BLaER1 treated with 17β-estradiol and CSF1 and Interleukin-3, amounts not matched to agents 10 nM and 100 nM (cell line): ENCODE measurements at regions not wholly inside any gene's neighbourhood (a gene's known extent, or its start where the extent isn't known, plus 50 kb on each side); places are given as distances from the start of the nearest gene placed in this dataset.

Source experiments
- H3K27ac ChIP-seq, 11 experiments: shearing (Covaris generic); formaldehyde crosslinking; 2 replicates each; pipeline ENCODE4 v1.8.1; 2022
- H3K27me3 ChIP-seq, 11 experiments: shearing (Covaris generic); formaldehyde crosslinking; 2 replicates each; pipeline ENCODE4 v1.8.1; 2022
- H3K36me3 ChIP-seq, 11 experiments: shearing (Covaris generic); formaldehyde crosslinking; 2 replicates each; pipeline ENCODE4 v1.8.1; 2022
- H3K4me1 ChIP-seq, 10 experiments: shearing (Covaris generic); formaldehyde crosslinking; 2 replicates each; pipeline ENCODE4 v1.8.1; 2022
- H3K4me2 ChIP-seq, 11 experiments: shearing (Covaris generic); formaldehyde crosslinking; 2 replicates each; pipeline ENCODE4 v1.8.1; 2022
- H3K4me3 ChIP-seq, 10 experiments: shearing (Covaris generic); formaldehyde crosslinking; 2 replicates each; pipeline ENCODE4 v1.8.1; 2022
- H3K9ac ChIP-seq, 11 experiments: shearing (Covaris generic); formaldehyde crosslinking; 2 replicates each; pipeline ENCODE4 v1.8.1; 2022
- H3K9me3 ChIP-seq, 11 experiments: shearing (Covaris generic); formaldehyde crosslinking; replicated peaks in 1 of 11; 2 replicates each; pipeline ENCODE4 v1.8.1; 2022
- H4K20me1 ChIP-seq, 11 experiments: shearing (Covaris generic); formaldehyde crosslinking; 2 replicates each; pipeline ENCODE4 v1.8.1; 2022
- Cebpa-rat ChIP-seq, 11 experiments: shearing (Covaris generic); IDR thresholded peaks; 2 replicates each; pipeline ENCODE4 v1.8.1; 2022

GRCh38 chr1:5621692-5622091 is 370.5 kb downstream of the NPHP4 start:
- peaks cover 20 to 69% (median 61%) of the 10 kb centered on the region in 10 experiments for H3K4me1 ChIP-seq
- no peak overlapping the region for H3K9ac ChIP-seq
- H3K27ac ChIP-seq = no peak overlapping the region
- H4K20me1 ChIP-seq = peaks cover 0 to 5% (median 0%) of the 10 kb centered on the region in 11 experiments; a peak in 1 of 22 replicates
- H3K4me3 ChIP-seq = no peak overlapping the region
- H3K9me3 ChIP-seq = no peaks in the 10 kb centered on the region
- H3K36me3 ChIP-seq = no peaks in the 10 kb centered on the region
- no peak for TF ChIP-seq Cebpa-rat (IDR thresholded peaks at IDR 0.05)
- peak overlapping the region in 9 of 11 experiments; percentile 30 to 94 (median 65); a peak in 18 of 22 replicates for H3K4me2 ChIP-seq
- H3K27me3 ChIP-seq = peaks cover 0 to 9% (median 0%) of the 10 kb centered on the region in 11 experiments; a peak in 1 of 22 replicates

- Histone ChIP-seq H3K9me3 (no peaks in the 10 kb centered on the region), H3K4me2 (peak overlapping the region in 9 of 11 experiments; percentile 5 to 96 (median 89); a peak in 16 of 22 replicates), H3K4me1 (peaks cover 21 to 76% (median 68%) of the 10 kb centered on the region in 10 experiments), H4K20me1 (peaks cover 0 to 5% (median 0%) of the 10 kb centered on the region in 11 experiments; a peak in 1 of 22 replicates), H3K9ac (no peak overlapping the region), H3K36me3 (no peaks in the 10 kb centered on the region), H3K27ac (no peak overlapping the region), H3K27me3 (peaks cover 0 to 9% (median 0%) of the 10 kb centered on the region in 11 experiments; a peak in 1 of 22 replicates), H3K4me3 (no peak overlapping the region)
- TF ChIP-seq Cebpa-rat (IDR thresholded peaks at IDR 0.05) = no peak
These were observed 371.2 kb downstream of the NPHP4 start for GRCh38 chr1:5620997-5621396.

- H3K27me3 ChIP-seq = peaks cover 0 to 9% (median 0%) of the 10 kb centered on the region in 11 experiments; a peak in 1 of 22 replicates
- H3K36me3 ChIP-seq = no peaks in the 10 kb centered on the region
- H3K4me1 ChIP-seq = peaks cover 21 to 82% (median 72%) of the 10 kb centered on the region in 10 experiments
- peaks cover 0 to 5% (median 0%) of the 10 kb centered on the region in 11 experiments; a peak in 1 of 22 replicates for H4K20me1 ChIP-seq
- no peak for TF ChIP-seq Cebpa-rat (IDR thresholded peaks at IDR 0.05)
- no peaks in the 10 kb centered on the region for H3K9me3 ChIP-seq
- H3K9ac ChIP-seq = no peak overlapping the region
- H3K27ac ChIP-seq = no peak overlapping the region
- H3K4me2 ChIP-seq = peak overlapping the region in 9 of 11 experiments; percentile 5 to 96 (median 89); a peak in 17 of 22 replicates
- H3K4me3 ChIP-seq = no peak overlapping the region
These were observed 371.8 kb downstream of the NPHP4 start for GRCh38 chr1:5620418-5620817.

- Histone ChIP-seq H3K9me3 (no peaks in the 10 kb centered on the region), H3K4me2 (peak overlapping the region in 8 of 11 experiments; percentile 72 to 96 (median 92); a peak in 14 of 22 replicates), H3K27me3 (peaks cover 0 to 9% (median 0%) of the 10 kb centered on the region in 11 experiments; a peak in 1 of 22 replicates), H3K36me3 (no peaks in the 10 kb centered on the region), H3K4me3 (no peak overlapping the region), H3K27ac (no peak overlapping the region), H4K20me1 (peaks cover 0 to 5% (median 0%) of the 10 kb centered on the region in 11 experiments; a peak in 1 of 22 replicates), H3K4me1 (peaks cover 21 to 87% (median 76%) of the 10 kb centered on the region in 10 experiments), H3K9ac (no peak overlapping the region)
- TF ChIP-seq Cebpa-rat (IDR thresholded peaks at IDR 0.05) = no peak
These were observed 372.8 kb downstream of the NPHP4 start for GRCh38 chr1:5619469-5619868.

- Histone ChIP-seq H3K4me2 (peak overlapping the region; percentile 67 to 96 (median 90)), H3K4me1 (peaks cover 21 to 84% (median 76%) of the 10 kb centered on the region in 10 experiments), H3K27me3 (peaks cover 0 to 9% (median 0%) of the 10 kb centered on the region in 11 experiments; a peak in 1 of 22 replicates), H3K4me3 (peak overlapping the region in 7 of 10 experiments; percentile 28 to 47 (median 37); a peak in 11 of 20 replicates), H3K27ac (peak overlapping the region in 8 of 11 experiments; percentile 6 to 76 (median 60); a peak in 13 of 22 replicates), H3K36me3 (no peaks in the 10 kb centered on the region), H3K9ac (peak overlapping the region in 6 of 11 experiments; percentile 31 to 75 (median 65); a peak in 10 of 22 replicates), H3K9me3 (peaks cover 0 to 10% (median 7%) of the 10 kb centered on the region in 11 experiments; a peak in 7 of 22 replicates), H4K20me1 (peaks cover 0 to 5% (median 0%) of the 10 kb centered on the region in 11 experiments; a peak in 1 of 22 replicates)
- TF ChIP-seq Cebpa-rat (IDR thresholded peaks at IDR 0.05) = no peak
These were observed 374.7 kb downstream of the NPHP4 start for GRCh38 chr1:5617546-5617945.

GRCh38 chr1:5617179-5617520 is 375.1 kb downstream of the NPHP4 start:
- H3K27me3 ChIP-seq = peaks cover 0 to 9% (median 0%) of the 10 kb centered on the region in 11 experiments; a peak in 1 of 22 replicates
- peaks cover 0 to 5% (median 0%) of the 10 kb centered on the region in 11 experiments; a peak in 1 of 22 replicates for H4K20me1 ChIP-seq
- H3K27ac ChIP-seq = peak overlapping the region in 7 of 11 experiments; percentile 6 to 76 (median 69); a peak in 12 of 22 replicates
- no peak for TF ChIP-seq Cebpa-rat (IDR thresholded peaks at IDR 0.05)
- peaks cover 22 to 84% (median 77%) of the 10 kb centered on the region in 10 experiments for H3K4me1 ChIP-seq
- H3K4me3 ChIP-seq = peak overlapping the region in 7 of 10 experiments; percentile 28 to 47 (median 37); a peak in 10 of 20 replicates
- H3K9ac ChIP-seq = peak overlapping the region in 6 of 11 experiments; percentile 31 to 75 (median 65); a peak in 10 of 22 replicates
- H3K9me3 ChIP-seq = peaks cover 0 to 10% (median 7%) of the 10 kb centered on the region in 11 experiments; a peak in 7 of 22 replicates
- H3K36me3 ChIP-seq = no peaks in the 10 kb centered on the region
- H3K4me2 ChIP-seq = peak overlapping the region; percentile 67 to 96 (median 90)

GRCh38 chr1:5616366-5617178 is 375.7 kb downstream of the NPHP4 start:
- H3K36me3 ChIP-seq = no peaks in the 10 kb centered on the region
- H3K9me3 ChIP-seq = peaks cover 0 to 10% (median 7%) of the 10 kb centered on the region in 11 experiments; a peak in 7 of 22 replicates
- peaks cover 0 to 9% (median 0%) of the 10 kb centered on the region in 11 experiments; a peak in 1 of 22 replicates for H3K27me3 ChIP-seq
- H3K4me3 ChIP-seq = peak overlapping the region in 5 of 10 experiments; percentile 35 to 47 (median 37); a peak in 4 of 20 replicates
- H4K20me1 ChIP-seq = peaks cover 0 to 5% (median 0%) of the 10 kb centered on the region in 11 experiments; a peak in 1 of 22 replicates
- H3K9ac ChIP-seq = peak overlapping the region in 5 of 11 experiments; percentile 31 to 75 (median 67); a peak in 7 of 22 replicates
- peak overlapping the region; percentile 67 to 96 (median 90) for H3K4me2 ChIP-seq
- peaks cover 26 to 84% (median 77%) of the 10 kb centered on the region in 10 experiments for H3K4me1 ChIP-seq
- TF ChIP-seq Cebpa-rat (IDR thresholded peaks at IDR 0.05) = no peak
- peak overlapping the region in 6 of 11 experiments; percentile 50 to 76 (median 71); a peak in 12 of 22 replicates for H3K27ac ChIP-seq

GRCh38 chr1:5615076-5615475 is 377.1 kb downstream of the NPHP4 start:
- H3K36me3 ChIP-seq = no peaks in the 10 kb centered on the region
- no peak overlapping the region for H3K4me3 ChIP-seq
- H3K27me3 ChIP-seq = peaks cover 0 to 9% (median 0%) of the 10 kb centered on the region in 11 experiments; a peak in 1 of 22 replicates
- no peak overlapping the region for H3K9ac ChIP-seq
- H3K4me1 ChIP-seq = peaks cover 22 to 73% (median 66%) of the 10 kb centered on the region in 10 experiments
- TF ChIP-seq Cebpa-rat (IDR thresholded peaks at IDR 0.05) = no peak
- H3K9me3 ChIP-seq = peaks cover under 1 to 11% (median 8%) of the 10 kb centered on the region in 11 experiments; a peak in 18 of 22 replicates
- no peak overlapping the region for H3K27ac ChIP-seq
- peaks cover 0 to 5% (median 0%) of the 10 kb centered on the region in 11 experiments; a peak in 1 of 22 replicates for H4K20me1 ChIP-seq
- H3K4me2 ChIP-seq = peak overlapping the region in 8 of 11 experiments; percentile 37 to 96 (median 92); a peak in 13 of 22 replicates
